Endothelial cell of umbilical vein (primary cell): ENCODE measurements at regions not wholly inside any gene's neighbourhood (a gene's known extent, or its start where the extent isn't known, plus 50 kb on each side); places are given as distances from the start of the nearest gene placed in this dataset.

Experiments
- BruUV-seq: library from RNA; stranded (reverse); fragments of 400-500 nt; replicated peaks from 2 replicates; lab custom pipeline; 2021; lab: Mats Ljungman, UMichigan
- CTCF ChIA-PET: fragments of 300-600, 350-600 bp; sonication (Branson Sonifier 250); formaldehyde crosslinking; loops from one replicate; lab custom pipeline; 2021; ENCODE audit warnings: antibody characterized with exemption, inconsistent platforms; lab: Charles Lee
- POLR2A ChIA-PET: fragments of 300-600, 350-600 bp; sonication (Branson Sonifier 250); formaldehyde crosslinking; loops from one replicate; lab custom pipeline; 2021; ENCODE audit warnings: antibody characterized with exemption, inconsistent platforms; lab: Charles Lee
- DNase-seq: peaks from one replicate; pipeline ENCODE4 v3.0.0-alpha.2; 2011; ENCODE audit warnings: low read depth, low spot score
- FAIRE-seq: peaks from 2 replicates; lab custom pipeline; 2011; peaks lifted over from hg19 to GRCh38; lab: Jason Lieb, UNC
- H2AFZ ChIP-seq: 2 replicates; pipeline ENCODE4 v1.6.0; 2012; ENCODE audit warnings: low read depth, low read length, control low read depth, inconsistent platforms
- H3K27ac ChIP-seq: 2 replicates; pipeline ENCODE4 v1.5.1; 2011; ENCODE audit warnings: low read depth, mild to moderate bottlenecking, control low read depth, low read length, moderate library complexity; ENCODE audit not compliant: insufficient read depth
- H3K27me3 ChIP-seq, 2 experiments: 2 replicates each; pipeline versions ENCODE4 v1.6.0 to v1.6.1; 2011; ENCODE audit warnings: low read length in 2 of 2, mixed read lengths in 1 of 2; ENCODE audit not compliant: control insufficient read depth in 2 of 2, insufficient read depth in 2 of 2
- H3K36me3 ChIP-seq, 2 experiments: 2 replicates in 1 of 2; 3 replicates in 1 of 2; pipeline ENCODE4 v1.5.1; 2011; ENCODE audit warnings: low read length in 2 of 2, mild to moderate bottlenecking in 1 of 2, moderate library complexity in 1 of 2; ENCODE audit not compliant: control insufficient read depth in 2 of 2, insufficient read depth in 2 of 2; ENCODE audit errors: extremely low read depth in 1 of 2
- H3K4me1 ChIP-seq: 3 replicates; pipeline ENCODE4 v1.5.1; 2011; ENCODE audit warnings: mild to moderate bottlenecking, low read length; ENCODE audit not compliant: control insufficient read depth, insufficient read depth; ENCODE audit errors: extremely low read depth
- H3K4me2 ChIP-seq: 2 replicates; pipeline ENCODE4 v1.6.1; 2011; ENCODE audit warnings: low read length, control low read depth, mixed read lengths; ENCODE audit not compliant: insufficient read depth
- H3K4me3 ChIP-seq, 3 experiments: fragments of 200-600 bp in 1 of 3; sonication (generic), shearing (Covaris generic) in 1 of 3; replicated peaks in 1 of 3; 2 replicates each; pipeline ENCODE4 v1.5.1; 2011 to 2016; ENCODE audit warnings: control low read depth in 3 of 3, low read length in 3 of 3, mild to moderate bottlenecking in 2 of 3, inconsistent platforms in 1 of 3, low read depth in 1 of 3, moderate library complexity in 1 of 3; ENCODE audit not compliant: insufficient read depth in 1 of 3
- H3K79me2 ChIP-seq: 2 replicates; pipeline ENCODE4 v1.6.0; 2012; ENCODE audit warnings: low read length, inconsistent platforms; ENCODE audit not compliant: control insufficient read depth, insufficient read depth
- H3K9ac ChIP-seq: replicated peaks from 2 replicates; pipeline ENCODE3; 2011; ENCODE audit warnings: low read length, control low read depth; ENCODE audit not compliant: insufficient read depth; ENCODE audit errors: extremely low read depth
- H3K9me1 ChIP-seq: replicated peaks from 3 replicates; pipeline ENCODE4 v1.6.0; 2011; ENCODE audit warnings: mild to moderate bottlenecking, low read length; ENCODE audit not compliant: control insufficient read depth, insufficient read depth; ENCODE audit errors: extremely low read depth
- H3K9me3 ChIP-seq: replicated peaks from 2 replicates; pipeline ENCODE4 v1.5.1; 2012; ENCODE audit warnings: low read length, inconsistent platforms; ENCODE audit not compliant: control insufficient read depth, insufficient read depth
- H4K20me1 ChIP-seq: replicated peaks from 2 replicates; pipeline ENCODE3; 2011; ENCODE audit warnings: mild to moderate bottlenecking, low read length; ENCODE audit not compliant: control insufficient read depth, insufficient read depth; ENCODE audit errors: extremely low read depth
- EZH2 ChIP-seq: IDR thresholded peaks from 2 replicates; pipeline ENCODE4 v1.6.1; 2012; ENCODE audit warnings: borderline replicate concordance, low read depth, mild to moderate bottlenecking, moderate library complexity, low read length, inconsistent platforms; ENCODE audit not compliant: severe bottlenecking
- FOS ChIP-seq: IDR thresholded peaks from 2 replicates; pipeline ENCODE4 v1.6.1; 2011; ENCODE audit warnings: mild to moderate bottlenecking, low read length, moderate library complexity, borderline replicate concordance; ENCODE audit not compliant: insufficient read depth
- GATA2 ChIP-seq: IDR thresholded peaks from 2 replicates; pipeline ENCODE4 v1.7.0; 2011; ENCODE audit warnings: low read depth, mild to moderate bottlenecking, moderate library complexity, mixed read lengths, low read length; ENCODE audit not compliant: insufficient read length, insufficient read depth
- JUN ChIP-seq: IDR thresholded peaks from 2 replicates; pipeline ENCODE4 v1.6.1; 2011; ENCODE audit warnings: borderline replicate concordance, low read depth; ENCODE audit not compliant: insufficient read length, insufficient read depth
- MYC ChIP-seq: IDR thresholded peaks from one replicate; pipeline ENCODE4 v1.6.1; 2011; ENCODE audit warnings: mild to moderate bottlenecking, low read depth, low read length
- POLR2A ChIP-seq: IDR thresholded peaks from 2 replicates; pipeline ENCODE4 v1.6.1; 2012; ENCODE audit warnings: low read depth, mild to moderate bottlenecking, control low read depth, low read length
- POLR2AphosphoS5 ChIP-seq: IDR thresholded peaks from 2 replicates; pipeline ENCODE4 v1.6.1; 2012; ENCODE audit warnings: low read depth, mild to moderate bottlenecking, control low read depth, low read length, moderate library complexity; ENCODE audit not compliant: insufficient read depth
- dilution Hi-C: fragments of 300-500 bp; cut with MboI; formaldehyde crosslinking; loops from one replicate; pipeline ENCODE4 v1.15.0; 2019; ENCODE audit warnings: low sequenced_read_pairs; ENCODE audit not compliant: extremely low pct_ligation_motif_present
- intact Hi-C: fragments of 100-400 bp; cut with micrococcal nuclease; formaldehyde crosslinking; loops from one replicate; pipeline ENCODE4 v1.10.0; 2022
- TF ChIP-seq, protein P1 (sequence below), 2 donors: IDR thresholded peaks; 1 replicate in 1 of 2; 2 replicates in 1 of 2; pipeline ENCODE4 v1.5.1; 2011; ENCODE audit warnings: low read length in 2 of 2, mild to moderate bottlenecking in 2 of 2, moderate library complexity in 2 of 2, control low read depth in 1 of 2, inconsistent platforms in 1 of 2, low read depth in 1 of 2; ENCODE audit not compliant: insufficient read depth in 1 of 2; ENCODE audit errors: extremely low read depth in 1 of 2
- TF ChIP-seq, protein P2 (sequence below): IDR thresholded peaks from 2 replicates; pipeline ENCODE4 v1.6.1; 2011; ENCODE audit not compliant: insufficient read depth, insufficient read length

DNA sequence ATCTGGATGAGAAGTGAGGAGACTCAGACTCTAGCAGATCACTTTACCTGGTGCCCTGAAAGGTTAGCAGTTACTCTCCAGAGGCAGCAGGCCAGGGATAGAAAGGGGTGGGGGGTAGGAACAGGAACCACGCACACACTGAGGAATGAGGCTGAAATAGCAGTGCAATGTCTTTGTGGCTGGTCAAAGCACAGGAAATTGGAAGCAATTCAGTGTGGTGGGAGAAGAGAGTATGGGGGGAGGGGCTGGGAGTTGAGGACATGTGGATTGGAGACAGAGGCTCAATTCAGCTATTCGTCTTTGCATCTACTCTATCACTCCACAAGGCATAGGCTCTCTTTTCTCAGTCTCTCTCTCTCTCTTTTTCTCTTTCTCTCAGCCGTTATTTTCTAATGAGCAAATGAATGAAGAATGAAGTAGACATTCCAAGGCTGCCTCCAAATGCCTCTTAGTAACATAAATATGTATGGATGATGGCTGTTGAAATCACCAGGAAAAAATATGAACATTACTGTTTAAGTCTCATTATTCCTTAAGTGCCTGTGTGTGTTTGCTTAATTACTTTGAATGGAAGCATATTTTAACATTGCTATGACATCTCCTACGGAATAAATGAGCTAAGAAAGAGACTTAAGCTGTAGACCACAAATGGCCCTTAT is 979.4 kb downstream of the TSN start:
- intact Hi-C loops = no loop called here
- POLR2A ChIA-PET = no interaction called here
- H2AFZ ChIP-seq = no peak overlapping the region

More for the DNA sequence above, 979.4 kb downstream of the TSN start:
- Histone ChIP-seq H3K9ac (no peak overlapping the region), H3K79me2 (no peaks in the 10 kb centered on the region), H3K27me3 (no peaks in the 10 kb centered on the region), H3K36me3 (no peaks in the 10 kb centered on the region), H3K9me1 (no peaks in the 10 kb centered on the region), H3K4me2 (no peak overlapping the region), H3K9me3 (peaks cover 2% of the 10 kb centered on the region), H4K20me1 (no peaks in the 10 kb centered on the region), H3K27ac (no peak overlapping the region), H3K4me3 (no peak overlapping the region), H3K4me1 (no peaks in the 10 kb centered on the region)
- dilution Hi-C loops = no loop called here
- DNase-seq (no peak), FAIRE-seq (no peak)
- BruUV-seq = no TSS peak
- CTCF ChIA-PET = no interaction called here
- TF ChIP-seq EZH2 = no peak
- no peak for TF ChIP-seq FOS
- TF ChIP-seq MYC = no peak
- TF ChIP-seq, protein P1, sequence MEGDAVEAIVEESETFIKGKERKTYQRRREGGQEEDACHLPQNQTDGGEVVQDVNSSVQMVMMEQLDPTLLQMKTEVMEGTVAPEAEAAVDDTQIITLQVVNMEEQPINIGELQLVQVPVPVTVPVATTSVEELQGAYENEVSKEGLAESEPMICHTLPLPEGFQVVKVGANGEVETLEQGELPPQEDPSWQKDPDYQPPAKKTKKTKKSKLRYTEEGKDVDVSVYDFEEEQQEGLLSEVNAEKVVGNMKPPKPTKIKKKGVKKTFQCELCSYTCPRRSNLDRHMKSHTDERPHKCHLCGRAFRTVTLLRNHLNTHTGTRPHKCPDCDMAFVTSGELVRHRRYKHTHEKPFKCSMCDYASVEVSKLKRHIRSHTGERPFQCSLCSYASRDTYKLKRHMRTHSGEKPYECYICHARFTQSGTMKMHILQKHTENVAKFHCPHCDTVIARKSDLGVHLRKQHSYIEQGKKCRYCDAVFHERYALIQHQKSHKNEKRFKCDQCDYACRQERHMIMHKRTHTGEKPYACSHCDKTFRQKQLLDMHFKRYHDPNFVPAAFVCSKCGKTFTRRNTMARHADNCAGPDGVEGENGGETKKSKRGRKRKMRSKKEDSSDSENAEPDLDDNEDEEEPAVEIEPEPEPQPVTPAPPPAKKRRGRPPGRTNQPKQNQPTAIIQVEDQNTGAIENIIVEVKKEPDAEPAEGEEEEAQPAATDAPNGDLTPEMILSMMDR (IDR thresholded peaks at IDR 0.05; ENCODE audit: extremely low read depth in 1 of 2, insufficient read depth in 1 of 2, low read depth in 1 of 2, low read length in 2 of 2) = no peak
- no peak for TF ChIP-seq JUN
- no peak for TF ChIP-seq POLR2A
- TF ChIP-seq, protein P2, sequence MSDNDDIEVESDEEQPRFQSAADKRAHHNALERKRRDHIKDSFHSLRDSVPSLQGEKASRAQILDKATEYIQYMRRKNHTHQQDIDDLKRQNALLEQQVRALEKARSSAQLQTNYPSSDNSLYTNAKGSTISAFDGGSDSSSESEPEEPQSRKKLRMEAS = no peak
- no peak for TF ChIP-seq GATA2
- no peak for TF ChIP-seq POLR2AphosphoS5
